Right atrium auricular region (tissue), 2 donors: ENCODE measurements at regions not wholly inside any gene's neighbourhood (a gene's known extent, or its start where the extent isn't known, plus 50 kb on each side); places are given as distances from the start of the nearest gene placed in this dataset.

ENCODE experiments used
- DNase-seq: peaks from one replicate; pipeline ENCODE4 v3.0.0-alpha.2; 2019; ENCODE audit warnings: low spot score
- H3K27ac ChIP-seq, 2 donors: fragments of 200-600 bp; sonication (generic); 1 replicate in 1 of 2; 2 replicates in 1 of 2; pipeline ENCODE4 v1.5.1; 2016 to 2019
- H3K27me3 ChIP-seq, 2 donors: fragments of 200-600 bp; sonication (generic); one replicate each; pipeline versions ENCODE4 v1.5.1 to v1.6.0; 2017 to 2019
- H3K36me3 ChIP-seq: fragments of 200-600 bp; sonication (generic); one replicate; pipeline ENCODE4 v1.5.1; 2016
- H3K4me1 ChIP-seq, 2 donors: fragments of 200-600 bp; sonication (generic); one replicate each; pipeline versions ENCODE4 v1.5.1 to v1.6.0; 2017 to 2019
- H3K4me3 ChIP-seq, 2 donors: fragments of 200-600 bp; sonication (generic); 1 replicate in 1 of 2; 2 replicates in 1 of 2; pipeline ENCODE4 v1.5.1; 2017 to 2019; ENCODE audit warnings: mild to moderate bottlenecking in 1 of 2, moderate library complexity in 1 of 2
- H3K9me3 ChIP-seq, 2 donors: fragments of 200-600 bp; sonication (generic); one replicate each; pipeline ENCODE4 v1.5.1; 2019
- CTCF ChIP-seq, 2 donors: fragments of 200-600 bp; sonication (generic); IDR thresholded peaks; one replicate each; pipeline ENCODE4 v1.5.1; 2019; ENCODE audit warnings: antibody characterized with exemption in 2 of 2

- H3K27me3 ChIP-seq, result no peaks in the 10 kb centered on the region
- H3K4me1 ChIP-seq, result peaks cover 0 to 4% of the 10 kb centered on the region in 2 donors
- TF ChIP-seq CTCF (IDR thresholded peaks at IDR 0.05), result no peak
- H3K4me3 ChIP-seq, result no peak overlapping the region
- H3K36me3 ChIP-seq, result no peaks in the 10 kb centered on the region
- H3K9me3 ChIP-seq, result no peaks in the 10 kb centered on the region
- DNase-seq, result no peak
- no peak overlapping the region for H3K27ac ChIP-seq
Observed at GRCh38 chr15:69718436-69718835, 265.8 kb downstream of the RPLP1 start.

- Histone ChIP-seq H3K4me3 (no peak overlapping the region), H3K36me3 (no peaks in the 10 kb centered on the region), H3K27me3 (no peaks in the 10 kb centered on the region), H3K4me1 (peaks cover 0 to 6% of the 10 kb centered on the region in 2 donors), H3K27ac (no peak overlapping the region), H3K9me3 (no peaks in the 10 kb centered on the region)
- DNase-seq, result no peak
- no peak for TF ChIP-seq CTCF (IDR thresholded peaks at IDR 0.05)
Observed at GRCh38 chr15:69718916-69719315, 266.3 kb downstream of the RPLP1 start.

GRCh38 chr15:69719527-69720240, 267.1 kb downstream of the RPLP1 start:
- no peaks in the 10 kb centered on the region for H3K27me3 ChIP-seq
- H3K36me3 ChIP-seq, result no peaks in the 10 kb centered on the region
- H3K4me3 ChIP-seq, result no peak overlapping the region
- no peaks in the 10 kb centered on the region for H3K9me3 ChIP-seq
- H3K4me1 ChIP-seq, result peaks cover 0 to 6% of the 10 kb centered on the region in 2 donors
- H3K27ac ChIP-seq, result no peak overlapping the region
- TF ChIP-seq CTCF (IDR thresholded peaks at IDR 0.05), result no peak
- DNase-seq, result no peak

- TF ChIP-seq CTCF (IDR thresholded peaks at IDR 0.05), result no peak
- no peak for DNase-seq
- Histone ChIP-seq H3K4me1 (peaks cover 0 to 6% of the 10 kb centered on the region in 2 donors), H3K36me3 (no peaks in the 10 kb centered on the region), H3K27ac (no peak overlapping the region), H3K27me3 (no peaks in the 10 kb centered on the region), H3K4me3 (no peak overlapping the region), H3K9me3 (no peaks in the 10 kb centered on the region)
Observed at GRCh38 chr15:69720536-69720935, 267.9 kb downstream of the RPLP1 start.

GRCh38 chr15:69722924-69723323, 270.3 kb downstream of the RPLP1 start:
- no peak for DNase-seq
- Histone ChIP-seq H3K4me1 (peaks cover 0 to 6% of the 10 kb centered on the region in 2 donors), H3K27ac (no peak overlapping the region), H3K27me3 (no peaks in the 10 kb centered on the region), H3K9me3 (no peaks in the 10 kb centered on the region), H3K4me3 (no peak overlapping the region), H3K36me3 (no peaks in the 10 kb centered on the region)
- no peak for TF ChIP-seq CTCF (IDR thresholded peaks at IDR 0.05)
